NCI-H82 (cell line): ENCODE measurements at regions not wholly inside any gene's neighbourhood (a gene's known extent, or its start where the extent isn't known, plus 50 kb on each side); places are given as distances from the start of the nearest gene placed in this dataset.
"Not testable (repeated sequence)": the region's sequence is repeated elsewhere in the genome, so short reads cannot be mapped to it uniquely, and the experiment has no call there.

Experiments
- DNase-seq: peaks from one replicate; lab custom pipeline; 2025; lab: John Stamatoyannopoulos, UW

GRCh38 chr20:22819112-22819511, 216.0 kb upstream of the SSTR4 start:
- DNase-seq: no peak

- no peak for DNase-seq
These were observed 215.3 kb upstream of the SSTR4 start for GRCh38 chr20:22819784-22820183.

GRCh38 chr20:22821081-22821727, 213.9 kb upstream of the SSTR4 start:
- no peak for DNase-seq

DNA sequence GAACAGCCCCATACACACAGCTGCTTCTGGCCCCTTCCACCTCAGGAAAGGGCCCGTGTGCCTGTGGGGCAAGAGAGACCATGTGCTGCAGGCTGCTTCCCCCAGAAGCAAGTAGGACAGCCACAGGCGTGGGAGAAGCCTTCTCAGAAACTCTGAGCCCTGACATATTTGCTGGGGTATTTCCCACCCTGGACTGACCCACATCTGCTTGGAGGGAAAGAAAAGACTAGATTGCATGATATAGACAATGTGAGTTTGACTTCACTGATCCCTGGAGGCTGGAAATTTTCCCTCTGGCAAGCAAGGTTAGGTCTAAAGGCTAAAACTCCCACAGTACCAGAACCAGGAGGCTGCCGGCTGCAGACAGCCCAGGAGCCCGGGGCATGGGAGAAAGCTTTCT, 213.3 kb upstream of the SSTR4 start:
- no peak for DNase-seq

- DNase-seq: no peak
These were observed 212.0 kb upstream of the SSTR4 start for GRCh38 chr20:22823119-22823518.

GRCh38 chr20:22824077-22824476, 211.0 kb upstream of the SSTR4 start:
- DNase-seq: no peak

GRCh38 chr20:22825076-22825475, 210.0 kb upstream of the SSTR4 start:
- no peak for DNase-seq

DNA sequence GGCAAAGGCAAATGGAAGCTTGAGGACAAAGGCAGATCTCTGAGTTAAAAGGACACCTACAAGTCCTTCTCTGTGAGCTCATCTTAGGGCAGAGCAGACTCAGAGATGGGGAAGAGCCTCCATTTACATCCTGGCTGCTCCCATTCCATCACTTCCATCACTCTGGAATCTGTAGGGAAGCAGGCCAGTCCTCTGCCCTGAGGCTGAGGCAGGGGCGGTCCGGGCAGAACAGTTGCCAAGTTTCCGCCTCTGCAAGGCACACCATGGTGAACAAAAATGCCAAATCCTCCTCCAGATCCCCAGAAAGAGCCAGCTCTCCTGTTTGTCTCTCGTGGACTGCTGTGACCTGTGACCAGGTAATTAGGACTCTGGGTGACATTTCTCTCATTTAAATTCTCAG, 209.6 kb upstream of the SSTR4 start:
- DNase-seq: no peak

DNA sequence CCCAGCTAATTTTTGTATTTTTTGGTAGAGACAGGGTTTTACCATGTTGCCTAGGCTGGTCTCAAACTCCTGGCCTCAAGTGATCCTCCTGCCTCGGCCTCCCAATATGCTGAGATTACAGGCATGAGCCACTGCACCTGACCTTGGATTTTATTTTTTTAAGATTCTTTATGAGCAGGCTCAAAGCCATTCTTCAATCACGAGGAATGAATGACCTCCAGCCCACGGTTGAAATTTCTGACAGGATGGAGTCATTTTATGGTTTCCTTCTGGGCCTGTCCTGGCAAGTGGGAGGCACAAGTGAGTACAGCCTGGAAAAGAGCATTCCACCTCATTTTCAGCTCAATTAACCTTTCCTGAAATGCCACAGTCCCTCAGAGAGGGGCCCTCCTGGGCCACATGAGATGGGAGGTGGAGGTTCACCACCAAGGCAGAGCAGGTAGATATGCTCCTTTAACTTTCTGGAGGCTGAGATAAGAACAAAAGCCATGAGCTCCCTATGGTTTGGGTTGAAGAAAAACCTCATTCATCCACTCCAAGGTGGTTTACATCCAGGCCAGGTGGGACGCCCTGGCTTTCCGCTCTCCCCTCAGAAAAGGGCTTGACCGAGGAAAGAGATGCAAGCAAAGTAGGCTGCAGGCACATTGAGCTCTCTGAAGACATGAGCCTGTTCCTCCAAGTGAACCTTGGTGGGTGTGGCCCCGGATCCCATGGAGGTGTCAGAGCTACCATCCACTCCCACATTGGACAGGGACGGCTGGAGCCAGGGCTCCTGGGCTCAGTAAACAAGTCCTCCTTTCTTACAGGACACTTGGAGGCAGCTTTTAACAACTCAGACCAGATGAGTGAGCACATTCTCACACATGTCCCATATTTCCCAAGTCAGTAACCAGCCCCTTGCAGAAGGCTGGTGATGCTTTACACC, 208.5 kb upstream of the SSTR4 start:
- no peak for DNase-seq

- no peak for DNase-seq
These were observed 207.2 kb upstream of the SSTR4 start for GRCh38 chr20:22827916-22828315.

DNA sequence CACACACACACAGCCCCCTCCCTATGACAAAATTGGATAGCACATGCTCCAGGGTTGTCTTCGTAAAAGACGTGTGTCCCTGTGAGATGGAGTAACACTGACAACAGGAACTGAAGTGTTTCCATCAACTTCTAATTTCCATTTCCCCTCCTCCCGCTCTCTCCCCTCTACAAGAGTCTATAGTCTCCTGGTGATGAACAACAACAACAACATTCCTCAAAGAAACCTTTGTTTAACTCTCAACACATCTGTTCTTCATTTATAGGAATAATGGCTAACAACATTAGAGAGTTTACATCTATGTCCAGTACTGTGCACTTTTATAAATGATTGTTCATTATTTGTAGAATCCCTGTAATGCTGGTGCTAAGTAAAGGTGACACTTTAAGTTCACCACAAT, 205.8 kb upstream of the SSTR4 start:
- no peak for DNase-seq

DNA sequence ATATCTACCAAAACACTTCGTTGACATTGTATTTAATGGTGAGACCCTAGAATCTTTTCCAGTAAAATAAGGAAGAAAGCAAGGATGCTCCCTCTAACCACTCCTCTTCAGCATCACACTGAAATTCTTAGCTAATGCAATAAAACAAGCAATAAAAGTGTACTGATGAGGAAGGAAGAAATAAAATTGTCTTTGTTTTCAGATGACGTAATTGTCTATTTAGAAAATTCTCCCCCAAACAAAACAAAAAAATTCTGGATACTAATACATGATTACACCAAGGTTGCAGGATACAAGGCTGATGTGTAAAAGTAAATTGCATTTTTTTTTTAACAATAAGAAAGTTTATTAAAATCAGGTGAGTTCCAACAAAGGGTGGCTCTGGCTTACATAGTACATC, 205.0 kb upstream of the SSTR4 start:
- no peak for DNase-seq

DNA sequence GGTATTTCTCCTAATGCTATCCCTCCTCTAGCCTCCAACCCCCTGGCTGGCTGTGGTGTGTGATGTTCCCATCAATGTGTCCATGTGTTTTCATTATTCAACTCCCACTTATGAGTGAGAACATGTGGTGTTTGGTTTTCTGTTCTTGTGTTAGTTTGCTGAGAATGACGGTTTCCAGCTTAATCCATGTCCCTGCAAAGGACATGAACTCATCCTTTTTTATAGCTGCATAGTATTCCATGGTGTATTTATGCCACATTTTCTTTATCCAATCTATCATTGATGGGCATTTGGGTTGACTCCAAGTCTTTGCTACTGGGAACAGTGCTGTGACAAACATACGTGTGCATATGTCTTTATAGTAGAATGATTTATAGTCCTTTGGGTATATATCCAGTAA, 204.4 kb upstream of the SSTR4 start:
- DNase-seq: not testable (repeated sequence)

GRCh38 chr20:22833851-22834250, 201.3 kb upstream of the SSTR4 start:
- DNase-seq: no peak

- DNase-seq: no peak
These were observed 200.4 kb upstream of the SSTR4 start for GRCh38 chr20:22834651-22835256.

- no peak for DNase-seq
These were observed 198.9 kb upstream of the SSTR4 start for GRCh38 chr20:22836211-22836610.

DNA sequence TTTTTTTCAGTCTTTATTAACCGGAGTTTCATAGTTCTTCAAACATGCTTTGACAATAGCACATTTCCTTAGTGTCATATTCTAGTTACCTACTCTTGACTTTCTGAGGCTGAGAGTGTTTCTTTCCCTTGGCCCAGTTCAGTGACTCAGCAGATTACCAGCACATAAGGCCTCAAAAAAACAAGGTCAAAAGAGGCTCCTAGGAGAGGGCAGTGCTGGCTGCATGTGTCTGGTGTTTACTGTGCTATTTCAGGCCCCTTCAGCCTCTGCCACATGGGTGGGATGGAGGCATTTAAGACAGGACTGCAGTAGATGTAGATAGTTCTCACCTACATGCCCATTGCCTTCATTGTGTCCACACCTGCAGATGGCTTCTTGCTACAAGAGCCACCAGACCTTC, 198.2 kb upstream of the SSTR4 start:
- no peak for DNase-seq

DNA sequence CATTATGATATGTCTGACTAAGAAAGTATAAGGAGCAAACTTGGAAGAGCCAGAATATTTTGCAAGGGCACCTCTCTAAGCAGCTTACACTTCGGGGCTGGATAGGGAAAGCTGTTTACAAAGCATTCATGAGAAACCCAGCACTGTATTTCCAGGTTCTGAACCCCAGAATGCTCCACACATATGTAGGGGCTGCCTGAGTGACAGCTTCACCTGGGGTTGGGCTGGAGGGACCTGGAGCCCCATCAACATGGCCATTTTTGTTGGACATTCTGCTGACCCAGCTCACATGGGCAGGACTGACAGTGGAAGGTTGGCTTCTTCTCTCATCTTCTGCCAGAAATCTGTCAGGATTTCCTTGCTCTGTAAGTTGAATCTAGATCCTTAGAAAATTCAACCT, 197.1 kb upstream of the SSTR4 start:
- no peak for DNase-seq

- no peak for DNase-seq
These were observed 193.3 kb upstream of the SSTR4 start for GRCh38 chr20:22841846-22842245.

- no peak for DNase-seq
These were observed 192.3 kb upstream of the SSTR4 start for GRCh38 chr20:22842793-22843192.

- no peak for DNase-seq
These were observed 190.2 kb upstream of the SSTR4 start for GRCh38 chr20:22844959-22845358.

DNA sequence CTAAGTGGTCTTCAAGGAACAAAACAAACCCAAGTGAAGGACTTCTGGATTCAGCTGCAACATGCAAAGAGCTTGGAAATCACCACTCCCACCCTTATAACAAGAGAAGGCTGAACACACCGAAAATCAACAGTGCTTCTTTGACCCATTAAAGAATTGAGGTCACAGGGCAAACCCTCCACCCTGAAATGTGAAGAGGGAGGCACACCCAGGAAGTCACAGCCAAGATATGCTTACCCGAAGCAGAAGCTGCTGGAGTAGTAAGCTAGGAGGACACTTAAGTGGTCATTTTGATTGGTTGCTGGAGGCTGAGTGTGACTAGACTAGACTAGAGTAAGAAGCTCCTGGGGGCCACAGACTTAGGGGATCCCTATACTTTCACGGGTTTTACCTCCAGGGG, 188.2 kb upstream of the SSTR4 start:
- no peak for DNase-seq

GRCh38 chr20:22848364-22848763, 186.7 kb upstream of the SSTR4 start:
- no peak for DNase-seq
